ENCODE measurements at regions not wholly inside any gene's neighbourhood (a gene's known extent, or its start where the extent isn't known, plus 50 kb on each side); places are given as distances from the start of the nearest gene placed in this dataset.
"Not testable (repeated sequence)": the region's sequence is repeated elsewhere in the genome, so short reads cannot be mapped to it uniquely, and the experiment has no call there.

- not testable (repeated sequence) for H3K9me3 Mint-ChIP-seq; H3K4me1 Mint-ChIP-seq (ENCODE audit: low read depth in 2 of 2); DNase-seq (ENCODE audit: low spot score); H3K4me3 Mint-ChIP-seq; H3K27me3 Mint-ChIP-seq; H3K36me3 Mint-ChIP-seq; H3K27ac Mint-ChIP-seq; ATAC-seq
Observed at GRCh38 chr9:39018107-39018506, 269.9 kb downstream of the CNTNAP3 start.

GRCh38 chr9:39015178-39015577 lies 272.8 kb downstream of the CNTNAP3 start:
- ATAC-seq; H3K4me1 Mint-ChIP-seq (ENCODE audit: low read depth in 2 of 2); H3K27ac Mint-ChIP-seq; H3K27me3 Mint-ChIP-seq; H3K9me3 Mint-ChIP-seq; H3K4me3 Mint-ChIP-seq; DNase-seq (ENCODE audit: low spot score); H3K36me3 Mint-ChIP-seq: not testable (repeated sequence)

GRCh38 chr9:39014805-39015123 lies 273.2 kb downstream of the CNTNAP3 start:
- not testable (repeated sequence) for H3K9me3 Mint-ChIP-seq; H3K27me3 Mint-ChIP-seq; DNase-seq (ENCODE audit: low spot score); H3K4me3 Mint-ChIP-seq; H3K27ac Mint-ChIP-seq; H3K4me1 Mint-ChIP-seq (ENCODE audit: low read depth in 2 of 2); H3K36me3 Mint-ChIP-seq
- ATAC-seq, result peak; percentile 45 to 55

DNA sequence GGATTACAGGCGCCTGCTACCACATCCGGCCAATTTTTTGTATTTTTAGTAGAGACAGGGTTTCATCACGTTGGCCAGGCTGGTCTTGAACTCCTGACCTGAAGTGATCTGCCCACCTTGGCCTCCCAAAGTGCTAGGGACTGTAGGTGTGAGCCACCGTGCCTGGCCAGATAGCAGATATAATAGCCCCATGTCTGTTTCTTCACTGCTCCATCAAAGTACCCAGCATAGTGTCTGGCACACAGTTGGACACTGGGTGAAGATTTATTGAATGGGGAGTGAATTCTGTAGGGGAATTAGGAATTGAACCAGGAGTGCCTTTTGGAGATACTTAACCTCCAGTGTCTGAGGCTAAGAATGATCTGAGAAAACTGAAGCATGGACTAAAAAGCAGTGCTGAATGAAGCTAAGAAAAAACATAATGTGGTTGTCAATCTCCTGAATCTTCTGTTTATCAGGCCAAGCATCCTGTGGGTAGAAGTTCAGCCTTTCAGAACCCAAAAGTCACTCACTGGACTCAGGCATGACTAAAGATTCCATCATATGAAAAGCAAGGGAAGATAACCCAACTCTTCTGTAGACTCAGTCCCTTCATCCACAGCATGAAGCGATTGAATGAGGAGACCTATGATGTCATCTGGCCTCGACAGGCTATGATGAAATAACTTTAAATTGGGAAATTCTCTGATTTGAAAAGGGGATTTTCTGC lies 273.7 kb downstream of the CNTNAP3 start:
- H3K27me3 Mint-ChIP-seq; H3K4me1 Mint-ChIP-seq (ENCODE audit: low read depth in 2 of 2); H3K36me3 Mint-ChIP-seq; DNase-seq (ENCODE audit: low spot score); H3K9me3 Mint-ChIP-seq; H3K4me3 Mint-ChIP-seq; H3K27ac Mint-ChIP-seq: not testable (repeated sequence)
- ATAC-seq, result peak; percentile 43 to 59

- H3K36me3 Mint-ChIP-seq; H3K4me3 Mint-ChIP-seq; H3K27me3 Mint-ChIP-seq; DNase-seq (ENCODE audit: low spot score); H3K27ac Mint-ChIP-seq; H3K4me1 Mint-ChIP-seq (ENCODE audit: low read depth in 2 of 2); H3K9me3 Mint-ChIP-seq: not testable (repeated sequence)
- peak in 1 of 2 donors; percentile 57 for ATAC-seq
Observed at GRCh38 chr9:39009743-39010142, 278.2 kb downstream of the CNTNAP3 start.

- H3K9me3 Mint-ChIP-seq, result not testable (repeated sequence)
Observed at GRCh38 chr9:39009343-39009742, 278.6 kb downstream of the CNTNAP3 start.

GRCh38 chr9:39008907-39009306 lies 279.1 kb downstream of the CNTNAP3 start:
- H3K27me3 Mint-ChIP-seq; H3K4me1 Mint-ChIP-seq (ENCODE audit: low read depth in 2 of 2); H3K9me3 Mint-ChIP-seq; H3K36me3 Mint-ChIP-seq; H3K4me3 Mint-ChIP-seq; H3K27ac Mint-ChIP-seq; DNase-seq (ENCODE audit: low spot score): not testable (repeated sequence)
- ATAC-seq, result peak; percentile 39 to 53

More at GRCh38 chr9:39009343-39009742, 278.6 kb downstream of the CNTNAP3 start:
- H3K4me1 Mint-ChIP-seq (ENCODE audit: low read depth in 2 of 2); DNase-seq (ENCODE audit: low spot score); H3K27ac Mint-ChIP-seq; H3K27me3 Mint-ChIP-seq; H3K4me3 Mint-ChIP-seq; H3K36me3 Mint-ChIP-seq: not testable (repeated sequence)
- ATAC-seq, result peak in 1 of 2 donors; percentile 20

DNA sequence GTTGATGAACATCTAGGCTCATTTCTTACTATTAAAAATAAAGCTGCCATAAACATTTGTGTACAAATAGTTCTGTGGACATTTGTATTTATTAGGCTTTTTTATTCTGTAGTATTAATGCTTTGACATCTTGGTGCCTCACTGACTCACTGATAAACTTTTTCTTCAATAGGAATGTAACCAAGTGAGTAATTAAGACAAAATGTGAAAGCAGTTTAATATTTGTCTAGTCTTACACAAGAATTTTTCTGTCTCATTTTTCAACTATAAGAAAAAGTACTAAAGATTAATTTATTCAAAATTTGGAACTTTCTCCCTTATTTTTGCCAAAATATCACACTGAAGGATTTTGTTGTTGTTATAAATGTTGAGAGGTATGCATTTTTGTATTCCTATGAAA lies 282.2 kb downstream of the CNTNAP3 start:
- H3K9me3 Mint-ChIP-seq; H3K4me3 Mint-ChIP-seq; DNase-seq (ENCODE audit: low spot score); H3K27me3 Mint-ChIP-seq; H3K4me1 Mint-ChIP-seq (ENCODE audit: low read depth in 2 of 2); H3K36me3 Mint-ChIP-seq; ATAC-seq; H3K27ac Mint-ChIP-seq: not testable (repeated sequence)

- not testable (repeated sequence) for H3K4me1 Mint-ChIP-seq (ENCODE audit: low read depth in 2 of 2); ATAC-seq; H3K36me3 Mint-ChIP-seq; H3K9me3 Mint-ChIP-seq; H3K27me3 Mint-ChIP-seq; H3K27ac Mint-ChIP-seq; DNase-seq (ENCODE audit: low spot score); H3K4me3 Mint-ChIP-seq
Observed at GRCh38 chr9:39001085-39001593, 281.2 kb upstream of the FAM240B start.

DNA sequence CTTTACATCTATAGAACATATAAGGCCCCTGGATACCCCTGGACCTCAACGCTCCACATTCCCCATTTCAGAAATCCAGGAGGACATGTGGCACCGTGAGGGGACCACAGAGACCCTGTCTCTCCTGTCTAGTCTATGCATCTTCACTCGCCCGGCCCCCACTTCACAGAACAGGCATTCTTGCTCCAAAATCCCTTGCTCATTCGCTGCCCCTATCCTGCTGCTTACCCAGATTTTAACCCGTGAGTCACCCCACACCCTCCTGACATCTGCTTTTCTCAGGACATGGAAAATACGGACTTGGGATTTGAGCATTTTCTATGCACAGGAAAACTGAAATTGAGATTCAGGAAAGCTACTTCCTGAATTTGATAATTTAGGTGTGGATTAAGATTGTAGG lies 279.3 kb upstream of the FAM240B start:
- ATAC-seq, result peak in 1 of 2 donors; percentile 47
- not testable (repeated sequence) for H3K36me3 Mint-ChIP-seq; H3K4me3 Mint-ChIP-seq; H3K9me3 Mint-ChIP-seq; H3K27ac Mint-ChIP-seq; H3K27me3 Mint-ChIP-seq; H3K4me1 Mint-ChIP-seq (ENCODE audit: low read depth in 2 of 2); DNase-seq (ENCODE audit: low spot score)

DNA sequence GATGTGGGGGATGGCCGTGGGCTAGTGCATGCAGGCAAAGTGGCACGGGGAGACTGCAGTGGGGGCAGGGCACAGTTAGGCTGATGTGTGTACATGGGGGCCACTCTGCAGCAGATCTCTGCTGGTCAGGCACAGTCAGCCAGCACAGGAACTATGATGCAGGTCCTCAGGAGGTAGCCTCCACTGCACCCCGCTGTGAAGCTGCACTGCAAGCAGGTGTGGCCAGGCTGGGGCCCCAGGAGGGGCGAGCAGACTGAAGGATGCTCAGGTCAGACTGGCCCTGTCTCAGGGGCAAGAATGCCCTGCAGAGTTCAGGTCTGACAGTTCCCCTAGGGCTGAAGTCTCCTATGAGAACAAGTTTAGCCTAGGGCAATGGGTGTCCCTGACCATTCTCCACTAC lies 273.8 kb upstream of the FAM240B start:
- not testable (repeated sequence) for H3K9me3 Mint-ChIP-seq; H3K27me3 Mint-ChIP-seq; H3K4me3 Mint-ChIP-seq; H3K27ac Mint-ChIP-seq; DNase-seq (ENCODE audit: low spot score); H3K36me3 Mint-ChIP-seq; H3K4me1 Mint-ChIP-seq (ENCODE audit: low read depth in 2 of 2)
- peak; percentile 17 to 46 for ATAC-seq

DNA sequence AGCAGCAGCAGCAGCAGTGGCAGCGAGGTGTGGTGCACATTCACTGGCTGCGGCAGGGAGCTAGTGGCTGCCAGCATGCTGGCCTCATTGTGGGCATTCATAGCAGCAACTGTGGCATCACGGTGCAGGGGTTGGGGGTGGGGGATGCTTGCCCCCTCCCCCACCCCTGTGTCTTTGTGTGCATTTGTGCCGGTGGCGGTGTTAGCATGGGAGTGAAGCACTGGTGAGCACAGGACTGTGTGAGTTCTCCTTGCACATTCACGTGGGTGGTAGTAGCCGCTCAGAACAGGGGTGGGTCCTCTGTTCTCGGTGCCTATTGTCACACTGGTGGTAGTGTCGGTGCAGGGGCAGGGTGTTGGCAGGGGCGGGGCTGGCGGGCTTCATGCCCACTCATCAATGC lies 273.2 kb upstream of the FAM240B start:
- not testable (repeated sequence) for DNase-seq (ENCODE audit: low spot score); H3K4me3 Mint-ChIP-seq; H3K4me1 Mint-ChIP-seq (ENCODE audit: low read depth in 2 of 2); H3K27me3 Mint-ChIP-seq; H3K9me3 Mint-ChIP-seq; H3K36me3 Mint-ChIP-seq; H3K27ac Mint-ChIP-seq
- peak; percentile 47 to 56 for ATAC-seq

- not testable (repeated sequence) for H3K36me3 Mint-ChIP-seq; H3K4me1 Mint-ChIP-seq (ENCODE audit: low read depth in 2 of 2); DNase-seq (ENCODE audit: low spot score); H3K27ac Mint-ChIP-seq; H3K9me3 Mint-ChIP-seq; H3K4me3 Mint-ChIP-seq; H3K27me3 Mint-ChIP-seq; ATAC-seq
Observed at GRCh38 chr9:38978734-38979133, 258.8 kb upstream of the FAM240B start.

- DNase-seq (ENCODE audit: low spot score); H3K27ac Mint-ChIP-seq; H3K27me3 Mint-ChIP-seq; H3K9me3 Mint-ChIP-seq; H3K36me3 Mint-ChIP-seq; ATAC-seq; H3K4me3 Mint-ChIP-seq; H3K4me1 Mint-ChIP-seq (ENCODE audit: low read depth in 2 of 2): not testable (repeated sequence)
Observed at GRCh38 chr9:38969480-38969879, 249.5 kb upstream of the FAM240B start.

All from natural killer cell treated with Interleukin-12 subunit alpha and Interleukin-12 subunit beta and Interleukin-15 and Interleukin-18, amount 100 ng/mL, for 72 hours (primary cell).